K562 (cell line): ENCODE measurements at regions not wholly inside any gene's neighbourhood (a gene's known extent, or its start where the extent isn't known, plus 50 kb on each side); places are given as distances from the start of the nearest gene placed in this dataset.

ENCODE experiments used
- ATF3 ChIP-seq, 2 experiments: fragments of 450-650 bp in 1 of 2; sonication (generic) in 1 of 2; formaldehyde crosslinking in 1 of 2; IDR thresholded peaks in 1 of 2; conservative IDR thresholded peaks in 1 of 2; 2 replicates each; pipeline versions ENCODE4 v1.6.1 to v1.8.1; 2016 to 2023; ENCODE audit warnings: mild to moderate bottlenecking in 2 of 2, moderate library complexity in 2 of 2, inconsistent platforms in 1 of 2, missing genetic modification reagents in 1 of 2
- BRD9 ChIP-seq: fragments of 450-650 bp; IDR thresholded peaks from 2 replicates; pipeline ENCODE4 v1.6.1; 2018; ENCODE audit warnings: low read depth; ENCODE audit not compliant: partially characterized antibody
- CREM ChIP-seq: IDR thresholded peaks from 2 replicates; pipeline ENCODE4 v1.6.1; 2014; ENCODE audit warnings: antibody characterized with exemption, low read depth
- EGR1 ChIP-seq: fragments of 450-650 bp; conservative IDR thresholded peaks from 2 replicates; pipeline ENCODE4 v1.6.1; 2017; ENCODE audit warnings: mild to moderate bottlenecking
- L3MBTL2 ChIP-seq: fragments of 450-650 bp; IDR thresholded peaks from 2 replicates; pipeline ENCODE4 v1.6.1; 2016; ENCODE audit warnings: mild to moderate bottlenecking, moderate library complexity
- MTA2 ChIP-seq: fragments of 450-650 bp; IDR thresholded peaks from 2 replicates; pipeline ENCODE4 v1.6.1; 2016; ENCODE audit warnings: low read depth
- MTF1 ChIP-seq: fragments of 250-450 bp; sonication (Bioruptor Pico); IDR thresholded peaks from 2 replicates; pipeline ENCODE4 v1.9.0; 2021; ENCODE audit warnings: moderate library complexity, mild to moderate bottlenecking, inconsistent platforms, borderline replicate concordance
- MYNN ChIP-seq, 2 experiments: sonication (generic); formaldehyde crosslinking in 1 of 2; IDR thresholded peaks; 2 replicates each; pipeline versions ENCODE4 v1.5.0 to v1.6.1; 2016 to 2020; ENCODE audit warnings: antibody characterized with exemption in 1 of 2, missing genetic modification reagents in 1 of 2
- PHB2 ChIP-seq: fragments of 450-650 bp; IDR thresholded peaks from 2 replicates; pipeline ENCODE4 v1.6.1; 2017; ENCODE audit warnings: low read depth
- POLR3G ChIP-seq: IDR thresholded peaks from 2 replicates; pipeline ENCODE4 v1.6.1; 2011; ENCODE audit not compliant: insufficient read length, insufficient replicate concordance; ENCODE audit errors: extremely low read depth
- TF ChIP-seq, protein P1 (sequence below): fragments of 450-650 bp; conservative IDR thresholded peaks from 2 replicates; pipeline ENCODE4 v1.6.1; 2016; ENCODE audit warnings: missing genetic modification characterization, low read depth, mild to moderate bottlenecking, control low read depth, missing compliant biosample characterization
- TF ChIP-seq, protein P2 (sequence below): fragments of 200-600 bp; sonication (generic); IDR thresholded peaks from one replicate; pipeline ENCODE4 v1.6.1; 2012; ENCODE audit warnings: mild to moderate bottlenecking, low read depth, low read length, inconsistent platforms

DNA sequence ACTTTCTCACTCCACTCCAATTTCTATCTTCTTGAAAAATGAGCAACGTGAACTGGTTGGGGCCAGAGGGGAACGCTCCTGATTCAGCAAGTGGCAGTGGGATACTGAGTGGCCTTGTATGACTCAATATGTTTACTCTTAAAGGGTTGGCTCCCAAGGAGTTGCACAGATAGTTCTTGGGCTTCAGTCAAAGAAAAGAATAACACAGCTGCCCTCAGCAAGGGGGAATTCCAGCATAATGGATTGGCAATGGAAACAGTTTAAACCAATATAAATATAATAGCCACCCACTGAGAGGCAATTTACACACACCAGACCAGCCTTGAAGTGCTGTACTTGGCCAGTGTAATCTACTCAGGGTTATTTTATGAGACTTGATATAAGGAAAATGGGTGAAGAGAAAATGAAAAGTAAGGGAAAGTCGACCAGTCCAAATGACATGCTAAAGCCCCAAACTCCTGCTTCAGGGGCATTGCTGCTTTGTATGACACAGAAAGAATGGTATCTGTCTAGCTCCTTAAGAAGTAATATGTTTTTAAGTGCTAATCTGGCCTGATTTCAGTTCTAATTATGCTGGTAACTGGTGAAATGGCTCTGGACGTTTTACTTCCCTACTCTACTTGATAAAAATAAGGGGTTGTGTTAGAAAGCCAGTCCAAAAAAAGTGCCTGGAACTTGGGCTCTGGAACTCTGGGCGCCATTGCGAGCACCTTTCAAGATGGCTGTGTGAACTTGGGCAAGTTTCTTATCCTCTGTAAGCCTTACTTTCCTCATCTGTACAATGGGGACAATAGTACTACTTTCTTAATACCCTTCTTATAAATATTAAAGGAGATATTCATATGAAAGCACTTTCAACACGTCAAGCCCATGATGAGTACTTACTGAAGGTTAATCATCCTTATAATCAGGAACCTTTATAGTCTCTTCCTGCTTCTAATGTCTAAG, 712.9 kb upstream of the MAP3K7 start:
- TF ChIP-seq MTF1 (CRISPR knock-in tag) = no peak
- no peak for TF ChIP-seq PHB2
- no peak for TF ChIP-seq MTA2
- no peak for TF ChIP-seq L3MBTL2
- TF ChIP-seq, protein P1, sequence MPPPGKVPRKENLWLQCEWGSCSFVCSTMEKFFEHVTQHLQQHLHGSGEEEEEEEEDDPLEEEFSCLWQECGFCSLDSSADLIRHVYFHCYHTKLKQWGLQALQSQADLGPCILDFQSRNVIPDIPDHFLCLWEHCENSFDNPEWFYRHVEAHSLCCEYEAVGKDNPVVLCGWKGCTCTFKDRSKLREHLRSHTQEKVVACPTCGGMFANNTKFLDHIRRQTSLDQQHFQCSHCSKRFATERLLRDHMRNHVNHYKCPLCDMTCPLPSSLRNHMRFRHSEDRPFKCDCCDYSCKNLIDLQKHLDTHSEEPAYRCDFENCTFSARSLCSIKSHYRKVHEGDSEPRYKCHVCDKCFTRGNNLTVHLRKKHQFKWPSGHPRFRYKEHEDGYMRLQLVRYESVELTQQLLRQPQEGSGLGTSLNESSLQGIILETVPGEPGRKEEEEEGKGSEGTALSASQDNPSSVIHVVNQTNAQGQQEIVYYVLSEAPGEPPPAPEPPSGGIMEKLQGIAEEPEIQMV (tag) = no peak
- no peak for TF ChIP-seq EGR1
- no peak for TF ChIP-seq MYNN (IDR thresholded peaks at IDR 0.05)
- no peak for TF ChIP-seq MYNN (CRISPR knock-in tag; IDR thresholded peaks at IDR 0.05)
- TF ChIP-seq POLR3G = no peak
- TF ChIP-seq BRD9 = no peak
- TF ChIP-seq, protein P2, sequence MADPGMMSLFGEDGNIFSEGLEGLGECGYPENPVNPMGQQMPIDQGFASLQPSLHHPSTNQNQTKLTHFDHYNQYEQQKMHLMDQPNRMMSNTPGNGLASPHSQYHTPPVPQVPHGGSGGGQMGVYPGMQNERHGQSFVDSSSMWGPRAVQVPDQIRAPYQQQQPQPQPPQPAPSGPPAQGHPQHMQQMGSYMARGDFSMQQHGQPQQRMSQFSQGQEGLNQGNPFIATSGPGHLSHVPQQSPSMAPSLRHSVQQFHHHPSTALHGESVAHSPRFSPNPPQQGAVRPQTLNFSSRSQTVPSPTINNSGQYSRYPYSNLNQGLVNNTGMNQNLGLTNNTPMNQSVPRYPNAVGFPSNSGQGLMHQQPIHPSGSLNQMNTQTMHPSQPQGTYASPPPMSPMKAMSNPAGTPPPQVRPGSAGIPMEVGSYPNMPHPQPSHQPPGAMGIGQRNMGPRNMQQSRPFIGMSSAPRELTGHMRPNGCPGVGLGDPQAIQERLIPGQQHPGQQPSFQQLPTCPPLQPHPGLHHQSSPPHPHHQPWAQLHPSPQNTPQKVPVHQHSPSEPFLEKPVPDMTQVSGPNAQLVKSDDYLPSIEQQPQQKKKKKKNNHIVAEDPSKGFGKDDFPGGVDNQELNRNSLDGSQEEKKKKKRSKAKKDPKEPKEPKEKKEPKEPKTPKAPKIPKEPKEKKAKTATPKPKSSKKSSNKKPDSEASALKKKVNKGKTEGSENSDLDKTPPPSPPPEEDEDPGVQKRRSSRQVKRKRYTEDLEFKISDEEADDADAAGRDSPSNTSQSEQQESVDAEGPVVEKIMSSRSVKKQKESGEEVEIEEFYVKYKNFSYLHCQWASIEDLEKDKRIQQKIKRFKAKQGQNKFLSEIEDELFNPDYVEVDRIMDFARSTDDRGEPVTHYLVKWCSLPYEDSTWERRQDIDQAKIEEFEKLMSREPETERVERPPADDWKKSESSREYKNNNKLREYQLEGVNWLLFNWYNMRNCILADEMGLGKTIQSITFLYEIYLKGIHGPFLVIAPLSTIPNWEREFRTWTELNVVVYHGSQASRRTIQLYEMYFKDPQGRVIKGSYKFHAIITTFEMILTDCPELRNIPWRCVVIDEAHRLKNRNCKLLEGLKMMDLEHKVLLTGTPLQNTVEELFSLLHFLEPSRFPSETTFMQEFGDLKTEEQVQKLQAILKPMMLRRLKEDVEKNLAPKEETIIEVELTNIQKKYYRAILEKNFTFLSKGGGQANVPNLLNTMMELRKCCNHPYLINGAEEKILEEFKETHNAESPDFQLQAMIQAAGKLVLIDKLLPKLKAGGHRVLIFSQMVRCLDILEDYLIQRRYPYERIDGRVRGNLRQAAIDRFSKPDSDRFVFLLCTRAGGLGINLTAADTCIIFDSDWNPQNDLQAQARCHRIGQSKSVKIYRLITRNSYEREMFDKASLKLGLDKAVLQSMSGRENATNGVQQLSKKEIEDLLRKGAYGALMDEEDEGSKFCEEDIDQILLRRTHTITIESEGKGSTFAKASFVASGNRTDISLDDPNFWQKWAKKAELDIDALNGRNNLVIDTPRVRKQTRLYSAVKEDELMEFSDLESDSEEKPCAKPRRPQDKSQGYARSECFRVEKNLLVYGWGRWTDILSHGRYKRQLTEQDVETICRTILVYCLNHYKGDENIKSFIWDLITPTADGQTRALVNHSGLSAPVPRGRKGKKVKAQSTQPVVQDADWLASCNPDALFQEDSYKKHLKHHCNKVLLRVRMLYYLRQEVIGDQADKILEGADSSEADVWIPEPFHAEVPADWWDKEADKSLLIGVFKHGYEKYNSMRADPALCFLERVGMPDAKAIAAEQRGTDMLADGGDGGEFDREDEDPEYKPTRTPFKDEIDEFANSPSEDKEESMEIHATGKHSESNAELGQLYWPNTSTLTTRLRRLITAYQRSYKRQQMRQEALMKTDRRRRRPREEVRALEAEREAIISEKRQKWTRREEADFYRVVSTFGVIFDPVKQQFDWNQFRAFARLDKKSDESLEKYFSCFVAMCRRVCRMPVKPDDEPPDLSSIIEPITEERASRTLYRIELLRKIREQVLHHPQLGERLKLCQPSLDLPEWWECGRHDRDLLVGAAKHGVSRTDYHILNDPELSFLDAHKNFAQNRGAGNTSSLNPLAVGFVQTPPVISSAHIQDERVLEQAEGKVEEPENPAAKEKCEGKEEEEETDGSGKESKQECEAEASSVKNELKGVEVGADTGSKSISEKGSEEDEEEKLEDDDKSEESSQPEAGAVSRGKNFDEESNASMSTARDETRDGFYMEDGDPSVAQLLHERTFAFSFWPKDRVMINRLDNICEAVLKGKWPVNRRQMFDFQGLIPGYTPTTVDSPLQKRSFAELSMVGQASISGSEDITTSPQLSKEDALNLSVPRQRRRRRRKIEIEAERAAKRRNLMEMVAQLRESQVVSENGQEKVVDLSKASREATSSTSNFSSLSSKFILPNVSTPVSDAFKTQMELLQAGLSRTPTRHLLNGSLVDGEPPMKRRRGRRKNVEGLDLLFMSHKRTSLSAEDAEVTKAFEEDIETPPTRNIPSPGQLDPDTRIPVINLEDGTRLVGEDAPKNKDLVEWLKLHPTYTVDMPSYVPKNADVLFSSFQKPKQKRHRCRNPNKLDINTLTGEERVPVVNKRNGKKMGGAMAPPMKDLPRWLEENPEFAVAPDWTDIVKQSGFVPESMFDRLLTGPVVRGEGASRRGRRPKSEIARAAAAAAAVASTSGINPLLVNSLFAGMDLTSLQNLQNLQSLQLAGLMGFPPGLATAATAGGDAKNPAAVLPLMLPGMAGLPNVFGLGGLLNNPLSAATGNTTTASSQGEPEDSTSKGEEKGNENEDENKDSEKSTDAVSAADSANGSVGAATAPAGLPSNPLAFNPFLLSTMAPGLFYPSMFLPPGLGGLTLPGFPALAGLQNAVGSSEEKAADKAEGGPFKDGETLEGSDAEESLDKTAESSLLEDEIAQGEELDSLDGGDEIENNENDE = no peak
- TF ChIP-seq ATF3 (IDR thresholded peaks at IDR 0.05) = no peak
- TF ChIP-seq ATF3 (CRISPR knock-in tag; conservative IDR thresholded peaks at IDR 0.05) = no peak
- no peak for TF ChIP-seq CREM
